ENCODE measurements at regions not wholly inside any gene's neighbourhood (a gene's known extent, or its start where the extent isn't known, plus 50 kb on each side); places are given as distances from the start of the nearest gene placed in this dataset.
A peak's percentile ranks its signal among the peaks of the same experiment; 100 is the strongest.

GRCh38 chr22:46062971-46063631, 86.1 kb upstream of the WNT7B start (continued):
- TF ChIP-seq MAX (CRISPR knock-in tag; IDR thresholded peaks at IDR 0.05): no peak
- no peak for TF ChIP-seq ZNF317 (CRISPR knock-in tag; IDR thresholded peaks at IDR 0.05; ENCODE audit: borderline replicate concordance, low read depth)
- no peak for TF ChIP-seq ZNF671 (CRISPR knock-in tag; IDR thresholded peaks at IDR 0.05)
- TF ChIP-seq MLX (CRISPR knock-in tag; IDR thresholded peaks at IDR 0.05): no peak
- no peak for TF ChIP-seq ZNF423 (CRISPR knock-in tag; IDR thresholded peaks at IDR 0.05)
- TF ChIP-seq TCF7 (CRISPR knock-in tag; IDR thresholded peaks at IDR 0.05; ENCODE audit: low read depth): no peak
- no peak for TF ChIP-seq AR (CRISPR knock-in tag; IDR thresholded peaks at IDR 0.05)

- Mint-ChIP-seq H3K4me3 (no peak overlapping the region), H3K27ac (no peak overlapping the region), H3K4me1 (no peaks in the 10 kb centered on the region), H3K27me3 (ENCODE audit: low read depth) (peaks cover 74% of the 10 kb centered on the region), H3K36me3 (no peaks in the 10 kb centered on the region), H3K9me3 (no peaks in the 10 kb centered on the region)
- no peak for ATAC-seq
- TF ChIP-seq ATF6 (CRISPR knock-in tag; IDR thresholded peaks at IDR 0.05): no peak
- no peak for TF ChIP-seq ZNF671 (CRISPR knock-in tag; IDR thresholded peaks at IDR 0.05)
- no peak for TF ChIP-seq FOXK1 (CRISPR knock-in tag; IDR thresholded peaks at IDR 0.05)
- TF ChIP-seq NFATC4 (CRISPR knock-in tag; IDR thresholded peaks at IDR 0.05): no peak
- TF ChIP-seq JAZF1 (CRISPR knock-in tag; IDR thresholded peaks at IDR 0.05): no peak
- TF ChIP-seq NR2C2 (CRISPR knock-in tag; IDR thresholded peaks at IDR 0.05): no peak
- no peak for TF ChIP-seq ARID4B (CRISPR knock-in tag; IDR thresholded peaks at IDR 0.05; ENCODE audit: borderline replicate concordance)
- no peak for TF ChIP-seq GABPB1 (CRISPR knock-in tag; IDR thresholded peaks at IDR 0.05)
- no peak for TF ChIP-seq AR (CRISPR knock-in tag; IDR thresholded peaks at IDR 0.05)
- no peak for TF ChIP-seq SP1 (CRISPR knock-in tag; conservative IDR thresholded peaks at IDR 0.05)
- no peak for TF ChIP-seq TCF7 (CRISPR knock-in tag; IDR thresholded peaks at IDR 0.05; ENCODE audit: low read depth)
- no peak for TF ChIP-seq STAT6 (CRISPR knock-in tag; conservative IDR thresholded peaks at IDR 0.05; ENCODE audit: low read depth)
- no peak for TF ChIP-seq MLX (CRISPR knock-in tag; IDR thresholded peaks at IDR 0.05)
- ChIA-PET CTCF (no interaction called here), POLR2A (no interaction called here)
- DNase-seq (ENCODE audit: low spot score): peak; percentile 1
Observed at GRCh38 chr22:46063846-46064227, 86.5 kb upstream of the PPARA start.
